Endometrium (tissue), 2 donors: ENCODE measurements at regions not wholly inside any gene's neighbourhood (a gene's known extent, or its start where the extent isn't known, plus 50 kb on each side); places are given as distances from the start of the nearest gene placed in this dataset.

Source experiments
- FAIRE-seq: peaks from 2 replicates; lab custom pipeline; 2012; peaks lifted over from hg19 to GRCh38; lab: Jason Lieb, UNC
- donor health status: control.
- donor health status: control.

- no peak for FAIRE-seq
Measured at GRCh38 chr4:180812783-180813182, 1430.4 kb upstream of the TENM3 start.

GRCh38 chr4:180814875-180815417 lies 1428.3 kb upstream of the TENM3 start:
- no peak for FAIRE-seq

- FAIRE-seq, result no peak
Measured at GRCh38 chr4:180817529-180817928, 1425.7 kb upstream of the TENM3 start.

GRCh38 chr4:180823108-180823507 lies 1420.1 kb upstream of the TENM3 start:
- no peak for FAIRE-seq

GRCh38 chr4:180827232-180828009 lies 1415.8 kb upstream of the TENM3 start:
- FAIRE-seq, result no peak

- FAIRE-seq, result no peak
Measured at GRCh38 chr4:180828455-180829018, 1414.7 kb upstream of the TENM3 start.

GRCh38 chr4:180832073-180832472 lies 1411.1 kb upstream of the TENM3 start:
- no peak for FAIRE-seq

- no peak for FAIRE-seq
Measured at GRCh38 chr4:180840142-180840541, 1403.1 kb upstream of the TENM3 start.

- FAIRE-seq, result no peak
Measured at GRCh38 chr4:180850318-180850940, 1392.8 kb upstream of the TENM3 start.

GRCh38 chr4:180852738-180853137 lies 1390.5 kb upstream of the TENM3 start:
- FAIRE-seq, result no peak

- no peak for FAIRE-seq
Measured at GRCh38 chr4:180855184-180855583, 1388.0 kb upstream of the TENM3 start.

- no peak for FAIRE-seq
Measured at GRCh38 chr4:180860089-180860720, 1383.0 kb upstream of the TENM3 start.

GRCh38 chr4:180861651-180862050 lies 1381.6 kb upstream of the TENM3 start:
- FAIRE-seq, result no peak

- FAIRE-seq, result no peak
Measured at GRCh38 chr4:180866933-180867643, 1376.1 kb upstream of the TENM3 start.

GRCh38 chr4:180870623-180871022 lies 1372.6 kb upstream of the TENM3 start:
- no peak for FAIRE-seq

GRCh38 chr4:180898305-180898704 lies 1344.9 kb upstream of the TENM3 start:
- no peak for FAIRE-seq

GRCh38 chr4:180900781-180901180 lies 1342.4 kb upstream of the TENM3 start:
- FAIRE-seq, result no peak

GRCh38 chr4:180909279-180909678 lies 1333.9 kb upstream of the TENM3 start:
- no peak for FAIRE-seq

GRCh38 chr4:180913750-180914149 lies 1329.5 kb upstream of the TENM3 start:
- no peak for FAIRE-seq

GRCh38 chr4:180923486-180923885 lies 1319.7 kb upstream of the TENM3 start:
- FAIRE-seq, result no peak

- no peak for FAIRE-seq
Measured at GRCh38 chr4:180925805-180926204, 1317.4 kb upstream of the TENM3 start.

GRCh38 chr4:180926277-180926676 lies 1316.9 kb upstream of the TENM3 start:
- FAIRE-seq, result no peak
